Fibroblast of lung (primary cell): ENCODE measurements at regions not wholly inside any gene's neighbourhood (a gene's known extent, or its start where the extent isn't known, plus 50 kb on each side); places are given as distances from the start of the nearest gene placed in this dataset.

ENCODE experiments used
- DNase-seq, 2 donors: peaks; one replicate each; pipeline versions ENCODE4 v3.0.0 to v3.0.0-alpha.2; 2010; ENCODE audit warnings: low read depth in 2 of 2
- H2AFZ ChIP-seq: 2 replicates; pipeline ENCODE4 v1.5.1; 2012; ENCODE audit warnings: low read length, control low read depth, inconsistent platforms
- H3K27ac ChIP-seq: 2 replicates; pipeline ENCODE4 v1.5.1; 2011; ENCODE audit warnings: low read length, control low read depth; ENCODE audit not compliant: insufficient read depth
- H3K27me3 ChIP-seq: 2 replicates; pipeline ENCODE4 v1.5.1; 2011; ENCODE audit warnings: mild to moderate bottlenecking, low read length; ENCODE audit not compliant: control insufficient read depth, insufficient read depth
- H3K36me3 ChIP-seq: 2 replicates; pipeline ENCODE4 v1.5.1; 2011; ENCODE audit warnings: low read length; ENCODE audit not compliant: control insufficient read depth, insufficient read depth
- H3K4me1 ChIP-seq: 2 replicates; pipeline ENCODE4 v1.5.1; 2011; ENCODE audit warnings: low read length; ENCODE audit not compliant: control insufficient read depth, insufficient read depth; ENCODE audit errors: extremely low read depth
- H3K4me2 ChIP-seq: 2 replicates; pipeline ENCODE4 v1.5.1; 2011; ENCODE audit warnings: low read length, control low read depth; ENCODE audit not compliant: insufficient read depth; ENCODE audit errors: extremely low read depth
- H3K4me3 ChIP-seq, 4 experiments: fragments of 200-600 bp in 1 of 4; sonication (generic) in 1 of 4; replicated peaks in 1 of 4; 2 replicates each; pipeline ENCODE4 v1.5.1; 2011 to 2016; ENCODE audit warnings: low read length in 4 of 4, low read depth in 3 of 4, mild to moderate bottlenecking in 3 of 4, control low read depth in 2 of 4, inconsistent platforms in 1 of 4, mixed read lengths in 1 of 4; ENCODE audit not compliant: insufficient read depth in 1 of 4; ENCODE audit errors: control extremely low read depth in 1 of 4
- H3K79me2 ChIP-seq: 2 replicates; pipeline ENCODE4 v1.5.1; 2012; ENCODE audit warnings: mild to moderate bottlenecking, low read length, inconsistent platforms; ENCODE audit not compliant: control insufficient read depth, insufficient read depth
- H3K9ac ChIP-seq: 2 replicates; pipeline ENCODE4 v1.5.1; 2011; ENCODE audit warnings: mild to moderate bottlenecking, low read length, control low read depth; ENCODE audit not compliant: insufficient read depth
- H3K9me3 ChIP-seq: 2 replicates; pipeline ENCODE4 v1.5.1; 2012; ENCODE audit warnings: low read depth, low read length; ENCODE audit not compliant: control insufficient read depth, insufficient read depth
- H4K20me1 ChIP-seq: 2 replicates; pipeline ENCODE4 v1.5.1; 2011; ENCODE audit warnings: low read length; ENCODE audit not compliant: control insufficient read depth, insufficient read depth; ENCODE audit errors: extremely low read depth
- EZH2 ChIP-seq: IDR thresholded peaks from 2 replicates; pipeline ENCODE4 v1.5.1; 2012; ENCODE audit warnings: low read length, control low read depth, mild to moderate bottlenecking; ENCODE audit errors: missing control alignments
- TF ChIP-seq, protein P1 (sequence below), 2 donors: IDR thresholded peaks in 1 of 2; conservative IDR thresholded peaks in 1 of 2; 1 replicate in 1 of 2; 2 replicates in 1 of 2; pipeline ENCODE4 v1.5.1; 2011 to 2012; ENCODE audit warnings: low read length in 2 of 2, control low read depth in 1 of 2, inconsistent platforms in 1 of 2, low read depth in 1 of 2, mild to moderate bottlenecking in 1 of 2

- no peaks in the 10 kb centered on the region for H3K36me3 ChIP-seq
- H3K4me1 ChIP-seq: no peaks in the 10 kb centered on the region
- no peaks in the 10 kb centered on the region for H3K27me3 ChIP-seq
- TF ChIP-seq, protein P1, sequence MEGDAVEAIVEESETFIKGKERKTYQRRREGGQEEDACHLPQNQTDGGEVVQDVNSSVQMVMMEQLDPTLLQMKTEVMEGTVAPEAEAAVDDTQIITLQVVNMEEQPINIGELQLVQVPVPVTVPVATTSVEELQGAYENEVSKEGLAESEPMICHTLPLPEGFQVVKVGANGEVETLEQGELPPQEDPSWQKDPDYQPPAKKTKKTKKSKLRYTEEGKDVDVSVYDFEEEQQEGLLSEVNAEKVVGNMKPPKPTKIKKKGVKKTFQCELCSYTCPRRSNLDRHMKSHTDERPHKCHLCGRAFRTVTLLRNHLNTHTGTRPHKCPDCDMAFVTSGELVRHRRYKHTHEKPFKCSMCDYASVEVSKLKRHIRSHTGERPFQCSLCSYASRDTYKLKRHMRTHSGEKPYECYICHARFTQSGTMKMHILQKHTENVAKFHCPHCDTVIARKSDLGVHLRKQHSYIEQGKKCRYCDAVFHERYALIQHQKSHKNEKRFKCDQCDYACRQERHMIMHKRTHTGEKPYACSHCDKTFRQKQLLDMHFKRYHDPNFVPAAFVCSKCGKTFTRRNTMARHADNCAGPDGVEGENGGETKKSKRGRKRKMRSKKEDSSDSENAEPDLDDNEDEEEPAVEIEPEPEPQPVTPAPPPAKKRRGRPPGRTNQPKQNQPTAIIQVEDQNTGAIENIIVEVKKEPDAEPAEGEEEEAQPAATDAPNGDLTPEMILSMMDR (conservative IDR thresholded peaks at IDR 0.05 in 1 of 2, IDR thresholded peaks at IDR 0.05 in 1 of 2; ENCODE audit: low read depth in 1 of 2, low read length in 2 of 2): no peak
- TF ChIP-seq EZH2: no peak
- DNase-seq: no peak
- H2AFZ ChIP-seq: no peak overlapping the region
- no peaks in the 10 kb centered on the region for H4K20me1 ChIP-seq
- no peak overlapping the region for H3K9ac ChIP-seq
- no peak overlapping the region for H3K27ac ChIP-seq
- H3K4me2 ChIP-seq: no peak overlapping the region
- H3K79me2 ChIP-seq: no peaks in the 10 kb centered on the region
- H3K9me3 ChIP-seq: no peaks in the 10 kb centered on the region
- no peak overlapping the region for H3K4me3 ChIP-seq
Measured at GRCh38 chr3:118447339-118447738, 587.3 kb downstream of the IGSF11 start.

DNA sequence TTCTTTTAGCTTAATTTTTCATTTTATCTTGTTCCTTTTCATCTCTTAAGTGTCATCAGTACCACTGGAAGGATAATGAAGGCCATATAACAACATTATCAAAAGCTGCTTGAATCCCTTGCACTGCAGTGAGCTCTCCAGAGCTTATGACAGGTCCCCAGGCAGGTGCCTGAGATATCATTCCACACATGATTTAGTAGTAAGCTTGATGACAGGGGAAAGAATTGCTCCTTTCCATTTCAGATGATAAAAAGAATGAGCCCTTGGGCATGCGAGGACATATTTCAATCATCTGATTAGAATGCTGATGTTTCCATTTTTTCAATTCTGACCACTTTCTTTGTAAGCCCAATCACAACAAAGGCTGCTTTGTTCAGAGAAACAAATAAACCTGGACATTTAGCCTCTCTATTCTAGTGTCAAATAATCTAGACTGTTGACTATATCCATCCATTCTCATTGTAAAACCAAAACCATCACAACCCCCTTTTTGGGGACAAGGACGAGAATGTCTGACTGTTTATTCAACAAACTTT, 567.8 kb downstream of the IGSF11 start:
- no peaks in the 10 kb centered on the region for H4K20me1 ChIP-seq
- TF ChIP-seq, protein P1 (conservative IDR thresholded peaks at IDR 0.05 in 1 of 2, IDR thresholded peaks at IDR 0.05 in 1 of 2; ENCODE audit: low read depth in 1 of 2, low read length in 2 of 2): no peak
- no peak for TF ChIP-seq EZH2
- no peaks in the 10 kb centered on the region for H3K27me3 ChIP-seq
- H3K9me3 ChIP-seq: no peaks in the 10 kb centered on the region
- H3K9ac ChIP-seq: no peak overlapping the region
- H3K4me2 ChIP-seq: no peak overlapping the region
- H3K36me3 ChIP-seq: no peaks in the 10 kb centered on the region
- no peak for DNase-seq
- no peaks in the 10 kb centered on the region for H3K79me2 ChIP-seq
- no peak overlapping the region for H3K4me3 ChIP-seq
- no peak overlapping the region for H3K27ac ChIP-seq
- H2AFZ ChIP-seq: no peak overlapping the region
- H3K4me1 ChIP-seq: no peaks in the 10 kb centered on the region

DNA sequence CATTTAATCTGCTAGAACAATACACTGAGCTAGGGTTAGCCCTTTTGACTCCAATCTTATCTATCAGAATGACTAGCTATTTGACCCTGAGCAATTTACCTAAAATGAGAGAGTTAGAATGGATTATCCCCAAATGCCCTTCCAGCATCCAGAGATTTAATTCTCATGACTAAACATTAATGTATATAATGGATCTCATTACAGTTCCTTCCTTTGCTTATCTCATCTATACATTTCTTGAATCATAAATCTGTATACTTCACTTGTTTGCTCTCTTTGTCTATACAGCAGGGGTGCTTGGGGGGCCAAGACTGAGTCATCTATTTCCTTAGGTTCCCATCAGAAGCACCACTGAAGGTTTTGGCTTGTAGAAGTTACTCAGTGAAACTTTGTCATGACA, 565.8 kb downstream of the IGSF11 start:
- H3K9me3 ChIP-seq: no peaks in the 10 kb centered on the region
- no peak for TF ChIP-seq EZH2
- TF ChIP-seq, protein P1 (conservative IDR thresholded peaks at IDR 0.05 in 1 of 2, IDR thresholded peaks at IDR 0.05 in 1 of 2; ENCODE audit: low read depth in 1 of 2, low read length in 2 of 2): no peak
- no peaks in the 10 kb centered on the region for H3K4me1 ChIP-seq
- no peak overlapping the region for H2AFZ ChIP-seq
- H3K27ac ChIP-seq: no peak overlapping the region
- H3K36me3 ChIP-seq: no peaks in the 10 kb centered on the region
- H3K27me3 ChIP-seq: no peaks in the 10 kb centered on the region
- no peak for DNase-seq
- H3K4me3 ChIP-seq: no peak overlapping the region
- H3K4me2 ChIP-seq: no peak overlapping the region
- no peak overlapping the region for H3K9ac ChIP-seq
- no peaks in the 10 kb centered on the region for H3K79me2 ChIP-seq
- H4K20me1 ChIP-seq: no peaks in the 10 kb centered on the region
